ENCODE measurements at regions not wholly inside any gene's neighbourhood (a gene's known extent, or its start where the extent isn't known, plus 50 kb on each side); places are given as distances from the start of the nearest gene placed in this dataset.
"Not testable (repeated sequence)": the region's sequence is repeated elsewhere in the genome, so short reads cannot be mapped to it uniquely, and the experiment has no call there.

GRCh38 chr4:13700021-13700857, 72.7 kb upstream of the BOD1L1 start:
- H3K36me3 ChIP-seq (replicated peaks in 1 of 2): no peaks in the 10 kb centered on the region
- no peaks in the 10 kb centered on the region for H3K4me1 ChIP-seq (replicated peaks in 1 of 2)
- H3K27ac ChIP-seq: no peak overlapping the region
- intact Hi-C loops (cut with DNase I): no loop called here
- DNase-seq: no peak
- H3K27me3 ChIP-seq: no peaks in the 10 kb centered on the region
- TF ChIP-seq CTCF (IDR thresholded peaks at IDR 0.05) (no peak), POLR2A (IDR thresholded peaks at IDR 0.05) (no peak)
- no peaks in the 10 kb centered on the region for H3K9me3 ChIP-seq (replicated peaks in 1 of 3)
- no peak overlapping the region for H3K4me3 ChIP-seq
- WGBS, 4 donors: 53 to 74% (median 66%) methylated on average over 8 of the region's 8 CpGs

GRCh38 chr4:13700858-13701140, 73.3 kb upstream of the BOD1L1 start:
- intact Hi-C loops (cut with DNase I); H3K4me3 ChIP-seq; H3K36me3 ChIP-seq (replicated peaks in 1 of 2); H3K27ac ChIP-seq; DNase-seq; H3K27me3 ChIP-seq; H3K9me3 ChIP-seq (replicated peaks in 1 of 3); H3K4me1 ChIP-seq (replicated peaks in 1 of 2): not testable (repeated sequence)
- WGBS, 4 donors: 88 to 100% (median 90%) methylated on average over 1 of the region's 1 CpG

- H3K36me3 ChIP-seq (replicated peaks in 1 of 2): no peaks in the 10 kb centered on the region
- no peak overlapping the region for H3K4me3 ChIP-seq
- intact Hi-C loops (cut with DNase I): no loop called here
- DNase-seq: no peak
- H3K4me1 ChIP-seq (replicated peaks in 1 of 2): no peaks in the 10 kb centered on the region
- H3K27me3 ChIP-seq: no peaks in the 10 kb centered on the region
- H3K27ac ChIP-seq: no peak overlapping the region
- no peaks in the 10 kb centered on the region for H3K9me3 ChIP-seq (replicated peaks in 1 of 3)
- TF ChIP-seq POLR2A (IDR thresholded peaks at IDR 0.05) (no peak), CTCF (IDR thresholded peaks at IDR 0.05) (no peak)
- 75 to 89% (median 81%) methylated on average over 2 of the region's 2 CpGs for WGBS, 4 donors
Measured at GRCh38 chr4:13701937-13702446, 74.5 kb upstream of the BOD1L1 start.

GRCh38 chr4:13703096-13703495, 75.6 kb upstream of the BOD1L1 start:
- H3K27ac ChIP-seq: no peak overlapping the region
- H3K9me3 ChIP-seq (replicated peaks in 1 of 3): no peaks in the 10 kb centered on the region
- no peaks in the 10 kb centered on the region for H3K27me3 ChIP-seq
- H3K36me3 ChIP-seq (replicated peaks in 1 of 2): no peaks in the 10 kb centered on the region
- H3K4me3 ChIP-seq: no peak overlapping the region
- intact Hi-C loops (cut with DNase I): no loop called here
- H3K4me1 ChIP-seq (replicated peaks in 1 of 2): no peaks in the 10 kb centered on the region
- DNase-seq: no peak
- TF ChIP-seq CTCF (IDR thresholded peaks at IDR 0.05): no peak
- WGBS, 4 donors: 90 to 93% (median 92%) methylated on average over 10 of the region's 10 CpGs

GRCh38 chr4:13704035-13704434, 76.5 kb upstream of the BOD1L1 start:
- TF ChIP-seq POLR2A (IDR thresholded peaks at IDR 0.05): no peak
- no peak for TF ChIP-seq CTCF (IDR thresholded peaks at IDR 0.05)
- Histone ChIP-seq H3K27ac (no peak overlapping the region), H3K27me3 (no peaks in the 10 kb centered on the region), H3K9me3 (replicated peaks in 1 of 3) (no peaks in the 10 kb centered on the region), H3K4me1 (replicated peaks in 1 of 2) (no peaks in the 10 kb centered on the region), H3K36me3 (replicated peaks in 1 of 2) (no peaks in the 10 kb centered on the region), H3K4me3 (no peak overlapping the region)
- no peak for DNase-seq
- intact Hi-C loops (cut with DNase I): no loop called here
- WGBS, 4 donors: 67 to 85% (median 70%) methylated on average over 2 of the region's 2 CpGs

All from adrenal gland (tissue), 9 donors.